ENCODE measurements at regions not wholly inside any gene's neighbourhood (a gene's known extent, or its start where the extent isn't known, plus 50 kb on each side); places are given as distances from the start of the nearest gene placed in this dataset.

GRCh38 chr16:73608911-73609310 is 561.0 kb upstream of the ZFHX3 start:
- TF ChIP-seq CTCF (IDR thresholded peaks at IDR 0.05; ENCODE audit: poor library complexity) = no peak
- TF ChIP-seq EZH2 (IDR thresholded peaks at IDR 0.05; ENCODE audit: borderline replicate concordance) = no peak
